ENCODE measurements at regions not wholly inside any gene's neighbourhood (a gene's known extent, or its start where the extent isn't known, plus 50 kb on each side); places are given as distances from the start of the nearest gene placed in this dataset.
"Not testable (repeated sequence)": the region's sequence is repeated elsewhere in the genome, so short reads cannot be mapped to it uniquely, and the experiment has no call there.

DNA sequence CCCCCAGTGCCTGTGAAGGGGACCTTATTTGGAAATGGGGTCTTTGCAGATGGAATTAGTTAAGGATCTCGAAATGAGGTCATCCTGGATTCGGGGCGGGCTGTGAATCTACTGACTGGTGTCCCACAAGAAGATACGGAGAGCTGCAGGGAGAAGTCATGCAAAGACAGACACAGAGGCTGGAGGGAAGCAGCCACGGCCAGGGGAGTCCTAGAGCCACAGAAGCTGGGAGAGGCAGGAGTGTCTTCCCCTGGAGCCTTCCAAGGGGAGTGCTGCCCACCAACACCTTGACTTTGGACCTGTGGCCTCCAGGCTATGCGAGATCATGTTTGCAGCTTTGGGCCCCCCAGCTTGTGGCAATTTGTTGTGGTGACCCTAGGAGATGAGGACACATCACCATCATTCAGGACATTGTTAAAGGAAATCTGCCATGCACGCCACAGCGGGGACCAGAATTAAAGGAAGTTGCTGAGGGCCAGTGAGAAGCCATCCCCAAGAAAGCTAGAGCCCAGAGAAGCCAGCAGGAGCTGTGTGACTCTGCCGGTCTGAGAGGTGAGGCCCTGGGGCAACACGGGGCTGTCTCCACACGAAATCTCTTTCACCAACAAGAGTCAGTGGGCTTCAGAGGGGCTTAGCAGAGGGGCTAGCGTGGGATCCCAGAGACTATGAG is 434.7 kb downstream of the BRD1 start:
- no peak for DNase-seq (ENCODE audit: low read depth)

DNA sequence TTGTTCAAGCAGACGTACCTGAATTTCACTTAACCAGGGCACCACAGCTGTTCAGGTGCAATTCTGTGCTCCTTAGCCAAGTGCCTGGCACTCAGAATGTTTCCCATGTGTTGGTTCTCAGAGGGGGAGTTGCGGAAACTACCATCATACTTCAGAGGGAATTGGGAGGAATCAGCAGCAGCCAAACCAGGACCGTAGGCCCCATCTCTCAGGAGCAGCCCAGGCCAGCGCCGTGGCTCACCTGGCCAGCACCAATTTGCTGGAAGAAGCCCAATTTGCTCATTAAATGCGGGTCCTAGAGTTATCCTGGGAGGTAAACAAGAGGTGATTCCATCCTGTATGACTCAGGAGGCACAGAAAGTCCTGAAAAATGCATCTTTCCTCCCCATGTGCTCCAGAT is 435.4 kb downstream of the BRD1 start:
- DNase-seq (ENCODE audit: low read depth), result no peak

DNA sequence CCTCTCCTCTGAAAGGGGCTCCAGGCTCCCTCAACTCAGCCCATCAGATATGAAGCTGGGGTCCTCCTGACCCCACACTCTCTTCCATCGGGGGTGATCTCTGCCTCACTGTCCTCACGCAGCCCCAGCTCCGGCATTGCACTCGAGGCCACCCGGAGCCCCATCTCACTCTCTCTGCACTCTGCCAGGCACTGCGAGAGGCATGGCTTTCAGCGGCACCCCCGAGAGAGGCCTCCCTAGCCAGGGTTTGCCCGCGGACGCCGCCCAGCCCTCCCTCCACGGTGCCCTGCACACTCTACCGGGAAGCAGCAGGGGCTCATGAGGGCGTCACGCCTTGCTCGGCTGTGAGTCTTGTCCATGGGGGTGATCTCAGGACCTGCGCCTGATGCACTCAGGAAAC is 436.2 kb downstream of the BRD1 start:
- DNase-seq (ENCODE audit: low read depth), result no peak

DNA sequence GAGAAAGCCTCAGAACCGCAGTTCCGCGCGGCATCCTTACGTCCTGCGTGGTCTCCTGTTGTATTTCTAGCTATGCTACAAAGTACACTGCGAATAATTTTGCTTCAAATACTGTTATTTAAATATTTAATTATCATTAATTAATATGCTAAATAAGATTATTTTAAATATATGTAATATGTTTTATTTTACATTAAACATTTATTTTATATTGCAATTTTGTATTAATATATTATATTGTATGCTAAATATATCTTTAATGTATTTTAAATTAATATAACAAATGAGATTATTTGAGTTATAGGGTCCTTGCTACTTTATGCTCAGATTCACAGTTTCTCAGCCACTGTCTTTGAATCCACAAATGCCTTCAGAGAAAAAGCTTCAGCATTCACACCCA is 436.7 kb downstream of the BRD1 start:
- DNase-seq (ENCODE audit: low read depth), result no peak

DNA sequence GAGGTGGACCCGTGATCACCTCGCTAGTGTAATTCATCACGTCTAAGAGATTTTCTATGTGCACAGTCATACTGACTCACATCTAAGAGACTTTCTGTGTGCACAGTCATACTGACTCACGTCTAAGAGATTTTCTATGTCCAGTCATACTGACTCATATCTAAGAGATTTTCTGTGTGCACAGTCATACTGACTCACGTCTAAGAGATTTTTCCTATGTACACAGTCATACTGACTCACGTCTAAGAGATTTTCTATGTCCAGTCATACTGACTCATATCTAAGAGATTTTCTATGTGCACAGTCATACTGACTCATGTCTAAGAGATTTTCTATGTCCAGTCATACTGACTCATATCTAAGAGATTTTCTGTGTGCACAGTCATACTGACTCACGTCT is 443.8 kb downstream of the BRD1 start:
- not testable (repeated sequence) for DNase-seq (ENCODE audit: low read depth)

DNA sequence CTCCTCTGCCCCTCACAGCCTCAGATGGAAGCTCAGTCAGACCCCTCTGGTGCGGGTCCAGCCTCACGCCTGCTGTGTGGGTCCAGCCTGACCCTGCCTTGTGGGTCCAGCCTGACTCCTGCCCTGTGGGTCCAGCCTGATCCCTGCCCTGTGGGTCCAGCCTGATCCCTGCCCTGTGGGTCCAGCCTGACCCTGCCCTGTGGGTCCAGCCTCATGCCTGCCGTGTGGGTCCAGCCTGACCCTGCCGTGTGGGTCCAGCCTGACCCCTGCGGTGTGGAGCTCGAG is 445.3 kb downstream of the BRD1 start:
- DNase-seq (ENCODE audit: low read depth), result no peak

DNA sequence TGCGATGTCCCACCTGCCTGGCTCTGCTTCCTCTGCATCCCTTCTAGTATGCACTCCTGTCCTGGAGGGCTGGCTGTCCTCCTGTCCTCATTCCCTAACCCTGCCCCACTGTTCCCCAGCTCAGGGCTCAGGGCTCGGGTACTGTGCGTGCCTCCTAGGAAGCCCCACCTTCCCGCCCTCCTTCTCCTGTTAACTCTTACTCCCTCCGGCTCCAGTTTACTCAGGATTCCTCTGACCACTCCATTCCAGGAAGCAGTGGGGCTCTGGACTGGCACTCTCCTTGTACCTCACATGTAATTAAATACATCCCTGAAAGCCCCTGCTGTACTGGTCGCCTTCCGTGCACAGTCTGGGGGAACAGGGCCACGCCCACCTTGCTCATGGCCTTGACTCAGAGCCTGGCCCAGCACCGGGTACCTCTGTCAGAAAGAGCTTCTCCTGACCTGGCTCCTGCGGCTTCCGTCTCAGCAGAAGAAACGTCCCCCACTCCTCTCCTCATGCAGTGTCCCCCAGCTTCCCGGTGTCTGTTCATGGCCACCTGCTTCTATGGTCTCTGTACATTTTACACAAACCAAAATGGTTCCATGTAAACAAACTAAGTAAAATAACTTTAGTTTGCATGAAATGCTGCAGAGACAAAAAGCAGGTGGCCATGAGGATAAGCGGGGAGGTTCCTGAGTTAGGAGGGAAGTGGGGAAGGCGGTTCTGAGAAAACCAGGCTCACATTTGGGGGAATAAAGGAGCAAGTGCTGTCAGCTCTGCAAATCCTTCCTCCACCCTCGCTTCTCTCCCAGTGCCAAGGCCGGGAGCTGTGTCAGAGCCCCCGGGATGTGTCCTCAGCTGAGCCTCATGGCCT is 445.9 kb downstream of the BRD1 start:
- DNase-seq (ENCODE audit: low read depth), result no peak

DNA sequence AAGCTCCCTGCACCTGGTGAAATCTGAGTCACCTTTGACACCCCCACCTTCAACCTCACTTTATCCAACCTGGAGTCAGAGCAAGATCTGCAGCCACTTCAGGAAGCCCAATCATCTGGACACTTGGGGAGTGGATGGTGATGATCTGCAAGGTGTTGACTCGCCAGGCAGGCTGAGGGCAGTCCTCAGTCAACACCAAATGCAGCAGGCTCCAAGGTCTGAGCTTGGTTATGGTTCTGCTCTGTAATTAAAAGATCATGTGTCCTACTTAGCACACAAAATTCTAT is 446.9 kb downstream of the BRD1 start:
- DNase-seq (ENCODE audit: low read depth), result no peak

DNA sequence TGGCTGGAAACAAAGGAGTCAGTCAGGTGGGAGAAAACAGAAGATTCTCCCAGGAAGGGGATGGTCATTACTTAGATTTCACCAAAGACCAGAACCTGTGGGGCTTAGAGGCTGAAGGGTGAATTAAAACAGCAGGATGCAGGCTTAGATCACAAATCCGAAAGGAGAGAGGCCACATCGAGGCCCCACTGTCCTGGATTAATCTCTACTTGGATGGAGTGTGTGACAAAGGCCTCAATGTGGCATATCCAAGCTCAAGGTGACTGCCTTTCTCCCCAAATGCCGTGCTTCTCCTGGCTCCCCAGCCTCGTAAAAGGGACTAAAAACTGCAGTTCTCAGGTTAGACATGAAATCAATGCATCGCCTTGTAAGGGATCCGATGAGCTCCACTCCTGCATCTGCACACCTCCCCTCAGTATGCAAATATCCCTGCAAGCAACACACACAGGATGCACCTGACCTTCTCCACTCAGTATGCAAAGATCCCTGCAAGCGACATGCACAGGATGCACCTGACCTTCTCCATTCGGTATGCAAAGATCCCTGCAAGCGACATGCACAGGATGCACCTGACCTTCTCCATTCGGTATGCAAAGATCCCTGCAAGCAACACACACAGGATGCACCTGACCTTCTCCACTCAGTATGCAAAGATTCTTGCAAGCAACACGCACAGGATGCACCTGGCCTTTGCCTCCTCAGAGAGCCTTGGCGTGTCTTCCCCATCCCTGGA is 447.4 kb downstream of the BRD1 start:
- DNase-seq (ENCODE audit: low read depth), result no peak

DNA sequence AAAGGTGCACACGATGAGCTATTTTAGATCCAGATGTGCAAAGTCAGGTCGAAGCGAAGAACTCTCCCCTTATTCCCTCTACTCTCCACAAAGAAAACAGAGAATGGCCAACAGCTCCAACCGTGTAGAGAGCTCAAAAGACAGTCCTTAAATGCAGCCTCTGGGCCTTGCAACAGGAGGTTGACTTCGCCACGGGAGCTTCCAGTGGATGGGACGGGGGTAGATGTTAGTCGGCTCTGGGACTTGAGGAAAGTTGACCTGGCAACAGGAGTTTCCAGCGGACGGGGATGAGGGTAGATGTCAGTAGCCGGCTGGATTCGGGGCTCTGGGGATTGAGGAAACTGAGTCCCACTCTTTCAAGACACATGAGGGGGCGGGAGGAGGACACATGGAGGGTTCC is 450.4 kb downstream of the BRD1 start:
- no peak for DNase-seq (ENCODE audit: low read depth)

DNA sequence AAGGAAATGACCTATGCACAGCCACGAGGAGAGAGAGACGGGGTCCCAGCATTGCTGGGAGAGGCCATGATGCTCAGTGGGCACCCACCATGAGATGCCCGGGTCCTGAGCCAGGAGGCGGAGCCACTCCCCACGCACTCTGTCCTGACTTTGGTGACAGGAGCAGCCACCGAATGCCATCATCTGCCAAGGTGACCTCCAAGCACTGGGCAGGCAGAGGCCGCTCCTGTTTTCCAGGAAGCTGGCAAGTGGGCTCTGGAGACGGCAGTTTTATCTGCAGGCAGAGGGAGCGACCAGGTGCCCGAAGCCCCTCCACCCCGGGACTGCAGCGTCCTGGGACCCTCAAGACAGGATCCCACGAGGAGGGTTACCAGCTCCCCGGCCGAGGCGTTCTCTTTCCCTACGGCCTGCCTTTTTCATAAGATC is 453.9 kb downstream of the BRD1 start:
- no peak for DNase-seq (ENCODE audit: low read depth)

DNA sequence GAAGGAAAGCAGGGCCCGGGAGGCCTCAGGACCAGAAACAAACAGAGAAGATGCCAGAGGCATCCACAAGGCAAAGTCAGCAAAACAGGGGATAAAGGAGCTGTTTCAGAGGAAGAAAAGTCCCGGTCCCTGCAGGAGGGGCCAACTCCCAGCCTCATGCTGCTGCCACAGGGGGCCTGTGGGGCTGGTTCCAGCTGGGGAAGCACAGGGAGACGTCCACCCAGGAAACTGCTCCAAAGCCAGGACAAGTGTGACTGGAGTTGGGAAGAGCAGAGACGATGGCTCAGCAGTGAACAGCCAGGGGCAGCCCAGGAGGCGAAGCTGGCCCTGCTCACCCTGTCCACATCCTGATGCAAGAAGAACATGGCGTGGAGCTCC is 454.4 kb downstream of the BRD1 start:
- no peak for DNase-seq (ENCODE audit: low read depth)

DNA sequence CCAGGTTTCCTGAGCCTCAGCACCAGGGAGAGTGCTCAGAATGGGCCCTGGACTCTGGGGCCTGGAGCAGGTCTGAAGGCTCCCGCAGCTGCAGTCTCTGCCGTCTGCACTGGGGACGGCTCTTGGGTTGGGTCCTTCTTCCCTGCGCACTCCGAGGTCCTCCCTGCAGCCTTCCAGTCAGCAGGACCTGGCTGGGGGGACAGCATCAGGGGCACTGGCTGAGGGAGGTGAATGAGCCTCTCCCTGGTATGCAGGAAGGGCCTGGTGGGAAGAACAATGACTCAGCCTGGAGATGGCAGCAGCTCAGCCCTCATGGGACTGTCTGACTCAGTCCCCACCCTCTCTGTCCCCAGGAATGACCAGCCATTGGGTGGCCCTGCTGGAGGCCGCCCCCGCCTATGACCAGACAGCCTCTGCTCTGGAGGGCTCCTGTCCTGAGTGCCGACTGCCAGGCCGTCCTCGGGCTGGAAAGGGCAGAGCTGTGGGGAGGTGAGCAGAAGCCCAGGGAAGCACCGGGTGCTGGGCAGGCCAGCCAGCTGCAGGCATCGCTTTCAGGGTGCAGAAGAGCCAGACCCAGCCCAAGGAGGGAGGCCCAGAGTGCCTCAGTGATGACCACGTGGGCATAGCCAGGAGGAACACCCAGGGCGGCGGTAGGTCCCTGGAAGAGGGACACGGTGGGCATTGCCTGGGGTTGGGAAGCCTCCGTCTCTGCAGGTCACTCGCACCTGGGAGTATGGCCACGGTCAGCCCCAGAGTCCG is 455.0 kb downstream of the BRD1 start:
- no peak for DNase-seq (ENCODE audit: low read depth)

DNA sequence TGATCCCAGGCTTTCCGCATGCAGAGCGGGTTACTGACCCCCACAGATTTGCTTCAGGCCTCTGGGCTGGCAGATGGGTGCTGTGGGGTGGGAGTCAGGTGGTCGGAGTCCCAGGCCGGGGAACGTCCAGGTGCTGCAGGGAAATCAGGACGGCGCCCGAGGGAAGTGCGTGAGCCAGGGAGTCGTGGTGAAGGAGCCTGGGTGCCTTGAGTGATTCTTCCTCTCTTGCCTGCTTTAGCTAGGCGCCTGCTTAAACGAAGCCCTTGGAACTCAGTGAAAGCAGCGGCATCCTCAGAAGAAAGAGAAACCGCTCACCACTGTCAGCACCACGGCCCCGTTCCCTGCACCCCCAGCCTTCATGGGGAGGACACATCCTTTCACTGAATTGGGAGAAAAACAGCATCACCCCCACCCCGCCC is 455.6 kb downstream of the BRD1 start:
- DNase-seq (ENCODE audit: low read depth), result no peak

DNA sequence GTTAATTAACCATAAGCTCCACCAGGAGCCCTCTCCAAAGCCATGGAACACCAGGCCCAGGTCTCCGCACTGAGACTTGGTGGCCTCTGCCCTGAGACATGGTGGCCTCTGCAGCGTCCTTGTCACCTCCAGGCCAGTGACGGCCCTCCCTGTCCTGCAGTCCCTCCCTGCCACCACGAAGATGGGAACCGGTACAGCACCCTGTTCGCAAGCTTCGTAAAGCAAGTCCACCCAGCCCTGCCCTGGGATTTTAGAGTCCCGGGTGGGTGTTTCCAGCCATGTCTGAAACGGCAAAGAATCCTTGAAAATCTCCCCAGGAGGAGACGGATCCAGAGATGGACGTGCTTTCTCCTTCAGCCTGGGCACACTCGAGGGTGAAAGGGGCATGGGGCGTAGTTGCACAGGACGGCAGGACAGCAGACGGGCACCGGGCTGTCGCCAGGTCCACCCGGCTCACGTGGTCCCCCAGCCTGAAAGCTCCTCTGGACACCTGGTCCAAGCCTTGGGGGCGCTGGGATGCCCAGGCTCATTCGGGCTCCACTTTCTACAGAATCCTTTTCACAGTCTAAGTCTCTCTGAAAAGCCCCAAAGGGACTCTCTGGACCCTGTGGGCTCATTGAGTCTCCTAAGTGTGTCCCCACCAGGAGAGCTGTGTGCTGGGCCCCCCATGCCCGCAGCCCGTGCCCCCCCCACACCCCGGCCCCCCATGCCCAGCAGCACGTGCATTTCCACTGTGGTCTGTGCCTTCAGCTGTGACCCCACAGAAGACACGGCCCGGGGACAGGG is 456.2 kb downstream of the BRD1 start:
- DNase-seq (ENCODE audit: low read depth), result no peak

DNA sequence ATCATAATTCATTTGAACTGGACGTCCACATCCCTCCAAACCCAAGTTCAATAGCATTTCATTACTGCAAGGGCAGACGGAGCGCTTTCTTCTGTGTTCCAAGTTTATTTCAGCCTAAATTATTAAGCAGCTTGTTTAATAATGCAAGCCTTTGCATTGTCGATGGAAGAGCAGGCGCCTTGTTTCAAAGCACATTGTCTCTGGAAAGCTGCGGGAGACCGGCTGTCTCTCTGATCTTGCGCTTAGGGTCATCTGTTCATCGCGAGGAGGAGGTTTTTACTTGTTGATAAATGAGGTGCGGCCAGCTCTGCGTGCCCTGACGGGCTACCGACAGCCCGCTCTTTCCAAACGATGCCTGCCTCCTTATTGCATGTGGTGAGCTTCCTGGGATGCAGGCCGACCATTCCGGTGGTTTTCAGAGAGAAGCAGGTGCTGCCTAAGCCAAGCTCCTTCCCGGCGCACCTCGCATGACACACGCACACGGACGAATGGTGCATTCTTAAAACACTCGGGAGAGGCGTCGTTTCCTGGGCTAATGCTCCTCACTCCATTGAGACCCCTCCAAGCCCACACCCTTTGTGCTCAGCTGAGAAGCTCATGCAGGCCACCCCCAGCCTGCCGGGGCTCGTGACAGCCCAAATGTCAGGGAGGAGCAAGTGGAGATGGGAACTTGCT is 456.9 kb downstream of the BRD1 start:
- DNase-seq (ENCODE audit: low read depth), result no peak

DNA sequence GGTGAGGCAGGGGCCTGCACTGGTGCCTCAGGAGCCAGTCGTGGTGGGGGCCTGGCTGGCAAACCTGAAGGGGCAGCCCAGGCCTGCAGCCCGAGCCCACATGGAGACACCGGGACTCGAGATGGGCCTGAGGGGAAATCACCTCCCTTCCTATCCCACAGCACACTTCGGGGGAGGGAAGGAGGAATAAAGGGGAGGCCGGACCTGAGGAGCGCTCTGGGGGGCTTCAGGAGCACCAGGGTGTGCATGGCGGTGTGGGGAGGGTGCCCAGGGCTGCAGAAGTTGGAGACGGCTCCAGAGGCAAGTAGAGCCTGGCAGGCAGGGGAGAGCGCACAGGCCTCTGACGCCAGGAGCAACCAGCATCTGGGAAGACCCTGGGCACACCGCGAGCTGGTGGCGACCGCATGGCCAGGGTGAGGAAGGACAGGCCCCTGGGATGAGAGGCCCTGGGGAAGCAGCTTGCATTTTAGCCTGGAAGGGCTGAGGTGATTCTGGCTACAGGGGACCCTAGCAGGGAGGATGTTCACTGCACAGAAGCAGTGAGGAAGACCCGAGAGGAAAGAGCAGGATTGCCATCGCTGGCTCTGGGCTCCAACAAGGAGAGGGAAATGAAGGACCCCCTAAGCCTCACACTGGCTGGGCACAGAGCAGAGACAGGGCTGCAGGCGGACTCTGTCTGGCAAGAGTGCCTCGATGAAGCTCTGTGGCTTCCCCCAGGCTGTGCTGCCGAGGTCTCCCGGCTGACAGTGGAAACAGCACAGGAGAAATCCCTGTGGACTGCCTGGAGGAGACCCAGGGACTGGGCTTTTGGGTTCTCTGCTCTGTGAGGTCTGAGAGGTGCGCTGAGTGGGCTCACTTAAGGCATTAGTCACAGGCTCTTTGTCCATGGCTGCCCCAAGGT is 457.7 kb downstream of the BRD1 start:
- no peak for DNase-seq (ENCODE audit: low read depth)

DNA sequence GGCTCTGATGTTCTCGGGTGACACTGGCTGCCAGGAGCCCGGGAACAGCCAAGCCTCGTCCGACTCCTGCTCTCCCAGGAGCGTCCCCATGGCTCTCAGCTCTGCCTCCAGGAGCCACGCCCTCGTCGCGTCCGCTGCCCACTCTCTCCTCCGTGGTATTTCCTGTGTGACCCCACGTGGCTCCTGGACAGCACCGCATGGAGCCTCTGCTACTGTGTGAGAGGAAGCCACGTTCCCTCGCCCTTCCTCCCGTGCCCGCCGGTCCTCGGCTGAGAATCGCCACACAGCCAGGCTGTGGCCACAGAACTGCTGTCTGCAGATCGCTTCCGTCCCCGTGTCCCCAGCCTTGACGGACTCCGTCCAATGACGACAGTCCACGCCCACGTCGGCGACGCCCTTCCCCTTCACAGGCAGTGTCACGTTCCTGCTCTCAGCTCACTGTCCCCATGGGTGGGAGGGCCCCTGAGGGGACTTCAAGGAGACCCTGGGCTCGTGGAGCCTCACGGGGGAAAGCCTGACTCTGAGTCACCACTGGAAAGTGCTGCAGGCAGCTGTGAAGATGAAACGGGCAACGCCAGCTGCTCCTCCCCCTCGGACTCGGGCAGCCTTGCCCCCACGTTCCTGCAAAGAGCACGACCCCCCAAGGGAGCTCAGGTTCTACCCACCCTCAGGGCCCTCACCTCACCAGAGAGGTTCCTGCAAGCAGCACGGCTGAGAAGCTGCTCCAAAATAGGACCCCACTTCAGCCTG is 458.5 kb downstream of the BRD1 start:
- DNase-seq (ENCODE audit: low read depth), result no peak

DNA sequence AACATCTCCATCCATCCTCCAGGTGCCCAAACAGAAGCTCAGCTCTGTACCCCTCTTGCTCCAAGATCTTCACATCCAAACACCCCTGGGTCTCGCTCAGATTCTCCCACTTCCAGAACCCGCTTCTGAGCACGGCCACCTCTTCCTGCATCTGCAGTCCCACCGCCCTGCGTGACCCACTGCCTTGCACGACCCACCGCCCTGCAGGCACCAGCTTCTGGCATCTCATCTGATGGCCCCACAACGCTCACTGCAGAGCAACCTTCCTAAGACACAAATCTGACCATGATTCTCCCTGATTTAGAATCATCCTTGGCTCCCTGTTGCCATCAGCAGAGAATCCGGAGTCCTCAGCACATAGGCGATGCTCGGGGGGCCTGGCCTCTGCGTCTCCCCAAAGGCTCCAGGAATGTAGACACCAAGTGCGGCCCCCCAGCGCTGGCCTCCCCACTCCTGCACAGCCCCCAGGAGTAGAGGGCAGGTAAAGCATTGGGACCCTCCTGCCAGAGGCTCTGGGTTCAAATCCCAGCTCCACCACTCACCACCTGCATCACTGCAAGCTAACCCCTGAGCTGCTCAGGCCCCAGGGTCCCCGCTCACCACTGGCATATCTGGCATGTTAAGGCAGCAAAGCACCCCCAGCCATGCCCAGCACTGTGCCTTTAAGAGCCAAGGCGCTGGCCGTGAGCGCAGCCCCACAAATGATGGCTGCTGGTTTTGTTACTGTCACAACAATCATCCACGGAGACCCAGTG is 459.3 kb downstream of the BRD1 start:
- no peak for DNase-seq (ENCODE audit: low read depth)

Data from stimulated activated CD8-positive, alpha-beta memory T cell treated with anti-CD3 and anti-CD28 coated beads, Interleukin-12 subunit alpha, Interleukin-12 subunit beta, amount 100 ng/mL, for 4 hours (primary cell).